NAMALWA (cell line): ENCODE measurements at regions not wholly inside any gene's neighbourhood (a gene's known extent, or its start where the extent isn't known, plus 50 kb on each side); places are given as distances from the start of the nearest gene placed in this dataset.

Experiments
- DNase-seq: peaks from one replicate; pipeline ENCODE4 v3.0.0-alpha.2; 2015; ENCODE audit warnings: low spot score

DNA sequence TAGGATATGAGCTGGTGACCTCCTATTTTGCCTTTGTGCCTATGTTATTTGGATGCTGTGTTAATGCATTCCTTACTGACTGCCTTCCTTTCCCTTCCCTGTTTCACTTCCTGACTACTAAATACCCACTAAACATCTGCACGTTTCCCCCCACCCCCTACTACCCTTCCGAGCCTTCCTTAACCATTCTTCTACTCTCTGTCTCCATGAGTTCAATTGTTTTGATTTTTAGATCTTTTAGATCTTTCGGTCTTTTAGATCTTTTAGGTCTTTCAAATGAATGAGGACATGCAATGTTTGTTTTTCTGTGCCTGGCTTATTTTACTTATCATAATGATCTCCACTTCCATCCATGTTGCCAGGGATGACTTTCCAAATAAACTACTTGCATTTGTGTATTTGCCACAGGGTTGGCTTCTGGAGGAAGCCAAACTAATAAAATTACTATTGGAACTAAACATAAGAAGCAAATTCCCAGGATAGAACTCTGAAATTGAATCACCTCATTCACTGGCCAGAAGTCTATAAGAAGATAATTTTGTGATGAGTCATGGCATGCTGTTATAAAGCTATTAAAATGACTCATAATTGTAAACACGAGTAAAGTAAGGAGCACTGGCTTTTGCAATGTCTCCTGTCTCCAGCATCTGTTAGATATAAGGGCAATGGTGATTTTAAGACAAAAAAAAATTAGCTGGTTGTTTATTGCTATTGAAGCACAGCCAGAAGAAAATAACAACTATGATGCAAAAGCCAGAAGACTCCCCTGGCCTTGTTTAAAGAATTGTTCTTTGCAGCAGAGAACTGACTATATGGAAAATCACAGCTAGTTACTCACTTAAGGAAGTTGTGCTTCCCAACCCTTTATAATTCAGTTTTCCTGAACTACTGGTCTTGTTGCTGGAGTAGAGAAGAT is 586.3 kb downstream of the LRFN5 start:
- DNase-seq = no peak

DNA sequence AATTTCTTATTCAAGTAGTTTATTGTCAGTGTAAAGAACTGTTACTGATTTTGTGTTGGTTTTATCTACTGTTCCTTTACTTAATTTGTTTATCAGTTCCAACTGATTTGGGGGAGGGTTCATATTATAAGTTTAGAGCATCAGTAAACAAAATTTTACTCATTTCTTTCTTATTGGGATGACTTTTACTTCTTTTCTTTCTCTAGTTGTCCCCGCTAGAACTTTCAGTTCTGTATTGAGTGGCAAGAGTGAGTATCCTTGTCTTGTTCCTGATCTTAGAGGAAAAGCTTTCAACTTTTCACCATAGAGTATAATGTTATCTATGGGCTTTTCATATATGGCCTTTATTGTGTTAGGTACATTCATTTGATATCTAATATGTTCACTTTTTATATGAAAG is 584.1 kb downstream of the LRFN5 start:
- DNase-seq = no peak

DNA sequence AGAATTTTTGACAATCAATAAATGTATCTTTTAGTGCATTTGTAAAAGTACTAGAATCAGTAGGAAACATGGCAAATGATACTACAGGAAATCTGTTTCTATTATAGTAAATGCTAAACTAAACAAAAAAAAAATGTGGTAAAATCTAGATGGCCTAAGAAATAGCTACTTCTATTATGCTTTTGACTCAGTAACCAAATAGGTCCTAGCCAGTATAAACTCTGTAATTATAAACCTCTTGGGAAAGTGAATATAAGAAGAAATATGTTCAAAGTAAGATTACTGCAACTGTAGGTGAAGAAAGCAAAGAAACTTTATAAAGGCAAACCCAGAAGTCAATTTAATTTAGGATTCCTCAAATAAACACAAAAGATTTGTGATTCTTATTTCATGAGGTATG is 581.2 kb downstream of the LRFN5 start:
- no peak for DNase-seq

DNA sequence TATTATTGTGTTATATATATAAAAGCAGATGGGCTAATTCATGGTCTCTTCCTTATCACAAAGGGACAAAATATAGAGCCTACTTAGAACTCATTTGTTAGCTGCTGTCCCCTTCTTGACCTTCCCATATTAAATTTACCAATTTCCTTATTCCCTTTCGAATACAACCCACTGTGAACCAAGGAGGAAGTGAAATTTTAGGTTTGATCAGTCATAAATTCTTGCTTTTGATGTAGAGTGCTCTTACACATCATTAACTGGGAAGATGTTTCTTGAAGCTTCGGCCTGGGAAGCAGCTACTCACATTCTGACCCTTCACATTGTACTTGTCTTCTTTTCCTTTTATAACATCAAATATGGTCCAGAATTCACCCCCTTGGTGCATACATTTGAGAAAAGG is 579.0 kb downstream of the LRFN5 start:
- DNase-seq = no peak

DNA sequence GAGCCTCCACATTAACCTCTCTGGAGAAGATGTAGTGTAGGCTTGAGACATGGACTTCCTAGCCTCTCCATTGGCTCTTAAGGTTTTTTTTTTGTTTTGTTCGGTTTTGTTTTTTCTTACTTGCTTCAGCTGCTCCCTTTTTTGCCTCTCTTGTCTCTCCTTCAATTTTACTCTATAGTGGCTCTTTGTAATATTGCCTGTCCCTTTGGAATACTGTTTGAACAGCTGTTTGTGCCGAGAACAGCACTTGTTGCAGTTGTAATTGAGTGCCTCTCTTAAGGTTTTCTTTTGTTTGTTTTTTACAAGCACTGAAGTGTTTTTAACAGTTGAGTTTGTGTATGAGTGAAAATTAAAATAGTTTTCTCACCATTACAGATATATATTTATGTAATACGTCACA is 567.7 kb downstream of the LRFN5 start:
- DNase-seq = no peak

DNA sequence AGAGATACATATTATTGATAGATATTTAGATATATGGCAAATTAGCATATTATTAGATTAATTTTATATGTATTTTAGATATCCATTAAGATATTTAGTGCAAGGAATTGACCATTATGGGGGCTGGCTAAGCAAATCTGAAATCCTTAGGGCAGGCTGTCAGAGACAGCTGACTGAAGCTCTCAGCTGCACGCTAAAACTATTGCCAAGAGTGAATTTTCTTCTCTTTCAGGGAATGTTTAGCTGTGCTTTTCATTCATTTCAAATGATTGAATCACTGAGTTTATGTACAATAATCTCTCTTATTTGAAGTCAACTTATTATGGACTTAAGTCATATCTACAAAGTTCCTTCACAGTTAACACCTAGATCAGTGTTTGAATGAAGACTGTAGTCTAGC is 566.5 kb downstream of the LRFN5 start:
- no peak for DNase-seq

DNA sequence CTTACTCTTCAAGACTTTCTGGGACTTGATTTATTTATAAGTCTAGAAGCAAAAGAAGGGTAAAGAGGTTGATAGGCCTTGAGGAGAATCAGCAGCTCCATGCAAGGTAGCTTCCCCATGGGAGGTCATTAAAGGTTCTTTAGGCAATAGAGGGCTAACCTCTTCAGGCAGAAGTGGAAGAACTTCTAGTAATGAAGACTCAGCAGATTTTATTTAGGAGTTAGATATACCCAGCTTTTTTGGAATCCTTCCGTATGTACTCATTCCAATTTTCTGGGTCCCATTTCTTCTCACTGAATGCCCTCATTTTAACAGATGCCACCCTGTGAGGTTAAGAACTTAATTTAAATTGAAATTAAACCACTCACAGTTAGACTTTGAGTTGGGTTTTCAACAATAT is 565.6 kb downstream of the LRFN5 start:
- DNase-seq = no peak

DNA sequence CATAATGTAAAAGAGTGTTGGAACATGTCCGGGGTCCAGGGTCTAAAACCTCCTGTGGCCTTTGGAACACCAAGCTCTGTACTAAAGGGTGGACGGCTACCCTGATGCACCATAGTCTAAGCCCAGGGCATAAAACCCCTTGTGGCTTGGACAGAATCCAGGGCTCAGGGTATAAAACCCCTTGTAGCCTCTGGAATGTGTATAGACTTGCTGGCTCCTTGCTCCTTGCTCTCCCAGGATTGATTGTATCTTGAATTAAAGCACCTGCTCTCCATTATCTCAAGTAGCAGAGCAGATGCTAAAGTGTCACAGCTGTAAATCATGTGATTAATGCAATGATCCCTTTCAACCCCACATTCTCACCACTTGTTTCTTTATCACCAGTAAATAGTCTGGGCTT is 556.5 kb downstream of the LRFN5 start:
- no peak for DNase-seq

DNA sequence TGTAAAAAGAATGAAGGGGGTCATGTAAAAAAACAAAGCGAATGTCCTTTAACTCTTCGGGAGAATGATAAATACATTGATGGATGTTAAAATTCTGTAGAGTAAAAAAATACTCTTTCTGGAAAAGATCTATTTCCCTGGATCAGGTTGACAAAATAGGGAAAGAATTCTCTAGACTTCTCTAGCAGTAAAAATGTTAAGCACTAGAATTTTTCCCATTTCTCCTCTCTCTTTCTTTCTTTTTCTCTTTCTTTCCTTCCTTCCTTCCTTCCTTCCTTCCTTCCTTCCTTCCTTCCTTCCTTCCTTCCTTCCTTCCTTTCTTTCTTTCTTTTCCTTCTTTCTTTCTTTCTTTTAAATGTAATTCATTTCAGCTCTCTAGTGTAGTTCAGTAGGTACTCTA is 552.5 kb downstream of the LRFN5 start:
- no peak for DNase-seq

DNA sequence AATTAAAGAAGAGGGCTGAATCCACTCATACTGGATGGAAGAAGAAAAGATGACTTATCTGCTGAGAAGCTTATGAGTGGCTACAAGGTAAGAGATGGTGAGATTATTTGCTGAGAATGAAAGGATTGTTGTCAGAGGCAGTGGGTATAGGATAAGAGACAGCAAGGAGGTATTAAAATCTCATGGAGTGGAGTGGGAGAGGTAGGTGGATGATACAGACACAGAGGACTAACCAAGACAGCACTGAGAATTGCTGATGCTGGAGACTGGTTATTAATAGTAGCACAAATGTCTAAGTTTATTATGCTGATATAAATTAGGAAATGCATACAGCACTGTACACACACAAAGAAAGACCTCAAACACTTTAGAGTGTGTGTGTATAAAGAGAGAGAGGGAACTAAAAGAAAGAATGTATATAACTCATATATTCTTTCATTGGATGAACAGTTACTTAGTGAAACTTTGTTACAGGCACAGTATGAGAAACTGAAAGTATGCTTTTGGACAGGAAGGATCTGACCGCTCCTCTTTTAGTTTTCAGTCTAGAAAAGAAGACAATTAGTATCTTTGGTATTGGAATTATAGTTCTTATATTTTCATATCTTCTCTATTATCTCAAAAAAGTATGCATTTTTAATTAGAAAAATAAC is 543.1 kb downstream of the LRFN5 start:
- no peak for DNase-seq

DNA sequence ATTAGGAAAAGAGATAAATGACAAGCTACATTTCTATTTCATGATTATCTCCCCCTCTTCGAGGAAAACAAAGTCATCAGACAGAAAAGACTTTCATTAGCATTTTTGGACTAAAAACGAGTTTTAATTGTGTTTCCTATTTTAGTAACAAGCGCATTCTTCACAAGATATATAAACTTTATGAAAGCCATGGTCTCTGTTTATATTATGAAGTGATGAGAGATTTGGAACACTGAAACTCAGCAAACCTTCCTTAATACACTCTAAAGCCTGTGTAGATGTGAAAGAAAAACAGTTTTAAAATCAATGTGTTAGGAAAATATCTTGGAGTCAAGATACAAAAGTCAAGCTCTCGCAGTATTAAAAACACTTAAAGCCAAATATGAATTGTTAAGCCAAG is 539.1 kb downstream of the LRFN5 start:
- DNase-seq = no peak

DNA sequence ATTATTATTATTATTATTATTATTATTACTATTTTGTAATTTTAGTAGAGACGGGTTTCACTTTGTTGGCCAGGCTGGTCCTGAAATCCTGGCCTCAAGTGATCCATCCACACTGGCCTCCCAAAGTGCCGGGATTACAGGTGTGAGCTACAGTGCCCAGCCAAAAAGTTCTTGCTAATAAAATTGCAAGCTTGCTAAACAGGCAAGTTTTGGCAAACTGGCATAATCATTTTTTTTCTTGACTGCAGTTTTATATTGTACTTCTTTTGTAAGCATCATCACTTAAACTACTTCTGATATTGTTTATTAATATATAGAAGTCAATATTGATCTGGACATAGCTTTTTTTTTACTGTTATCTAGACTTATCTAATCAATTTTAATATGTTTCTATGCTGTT is 536.4 kb downstream of the LRFN5 start:
- DNase-seq = no peak

DNA sequence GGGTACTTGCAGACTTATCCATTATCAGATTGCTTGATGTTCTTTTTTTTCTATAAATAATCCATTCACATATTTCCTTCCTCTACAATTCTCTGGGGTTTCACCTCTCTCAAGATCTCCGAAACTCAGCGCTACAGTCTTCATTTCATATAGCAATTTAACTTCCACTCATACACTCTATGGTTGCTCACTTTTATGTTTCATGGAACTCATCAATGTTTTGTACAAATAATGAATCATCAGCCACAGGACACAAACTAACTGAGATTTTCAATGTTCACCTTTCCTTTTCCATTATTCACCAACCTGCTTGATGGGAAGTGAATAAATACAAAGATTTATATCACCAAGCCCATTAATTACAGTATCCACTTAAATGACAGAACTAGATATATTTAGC is 534.7 kb downstream of the LRFN5 start:
- DNase-seq = no peak

DNA sequence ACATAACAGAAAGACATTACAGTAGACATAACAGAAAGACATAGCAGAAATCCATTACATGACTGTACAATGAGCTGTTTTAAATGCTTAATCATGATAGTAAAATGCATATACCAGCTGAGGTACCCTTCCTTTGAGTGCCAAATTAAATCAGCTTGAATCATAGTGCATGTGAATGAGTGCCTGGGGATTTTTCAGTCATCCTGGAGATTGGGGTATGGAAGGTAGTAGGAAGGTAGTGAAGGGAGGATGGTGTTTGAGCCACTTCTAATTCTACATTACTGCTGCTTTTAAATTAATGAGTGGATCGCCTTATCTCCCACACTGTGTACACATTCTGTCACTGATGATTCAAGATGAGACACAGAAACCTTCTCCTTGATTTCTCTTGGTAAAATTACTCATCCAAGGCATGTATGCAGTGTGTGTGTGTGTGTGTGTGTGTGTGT is 534.2 kb downstream of the LRFN5 start:
- DNase-seq = no peak

DNA sequence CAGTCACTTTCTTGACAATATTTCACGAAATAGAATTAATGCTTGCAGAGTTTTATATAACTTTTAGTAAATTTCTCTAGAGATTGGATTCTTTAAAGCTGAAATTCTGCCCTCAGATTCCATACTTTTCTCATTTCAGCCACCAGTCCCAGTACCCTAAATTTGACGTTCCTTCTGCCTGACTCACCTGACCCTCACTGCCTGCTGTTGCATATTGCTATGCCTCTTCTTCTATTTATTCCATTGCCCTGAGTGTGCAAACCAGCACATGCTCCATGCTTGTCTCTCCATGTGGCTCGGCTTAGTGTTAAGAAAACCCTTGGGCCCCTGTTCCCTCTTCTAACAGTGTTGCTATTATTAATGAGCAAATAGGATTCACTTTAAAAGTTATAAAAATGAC is 533.3 kb downstream of the LRFN5 start:
- no peak for DNase-seq

DNA sequence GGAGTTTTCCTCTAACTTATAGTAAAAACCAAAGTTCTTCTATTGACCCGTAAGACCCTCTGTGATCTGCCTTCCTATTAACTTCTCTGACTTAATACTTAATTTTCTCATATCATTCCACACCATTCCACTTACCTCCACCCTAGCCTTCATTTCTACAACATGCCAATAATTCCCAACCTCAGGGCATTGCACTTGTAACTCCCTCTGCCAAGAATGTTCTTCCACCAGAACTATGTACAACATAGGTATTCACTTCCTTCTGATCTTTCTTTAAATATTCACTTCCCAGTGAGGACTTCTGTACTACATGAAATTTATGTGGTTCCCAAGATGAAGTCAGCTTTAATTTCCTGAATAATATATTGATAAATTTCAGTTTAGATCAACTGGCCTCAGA is 531.7 kb downstream of the LRFN5 start:
- DNase-seq = no peak

DNA sequence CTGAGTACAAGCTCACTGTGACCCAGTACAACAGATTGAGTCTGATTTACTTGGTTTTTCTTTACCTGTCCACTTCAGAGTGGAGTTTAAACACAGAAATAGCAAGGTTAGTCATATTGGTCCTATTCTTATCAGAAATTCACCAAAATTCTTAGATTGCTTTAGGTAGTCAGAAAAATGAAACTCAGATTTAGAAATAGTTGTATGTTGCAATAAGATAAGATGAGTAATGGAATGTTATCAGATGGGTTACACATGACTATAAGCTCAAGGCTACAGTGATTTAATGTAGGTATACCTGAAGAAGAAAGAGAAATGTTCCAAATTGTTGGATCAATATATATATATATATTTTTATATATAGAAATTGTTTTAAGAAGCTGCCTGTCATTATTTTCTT is 524.1 kb downstream of the LRFN5 start:
- no peak for DNase-seq

DNA sequence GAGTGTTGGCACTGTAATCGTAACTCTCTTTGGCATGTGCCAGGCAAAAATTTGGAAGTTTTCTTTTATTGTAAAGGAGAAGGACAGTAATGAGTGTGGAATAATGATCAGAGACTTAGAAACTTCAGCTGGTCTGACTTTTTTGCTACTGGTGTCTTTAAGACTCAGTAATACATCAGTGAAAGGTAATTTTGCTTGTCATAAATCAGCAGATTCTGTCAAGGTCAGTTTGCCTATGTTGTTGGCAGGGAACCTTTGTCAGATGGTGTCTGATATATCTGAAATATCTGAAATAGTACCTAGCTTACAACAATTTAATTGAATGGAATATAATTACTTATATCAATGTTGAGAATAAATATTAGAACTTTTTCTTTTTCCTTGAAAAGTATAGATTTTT is 516.9 kb downstream of the LRFN5 start:
- DNase-seq = no peak

DNA sequence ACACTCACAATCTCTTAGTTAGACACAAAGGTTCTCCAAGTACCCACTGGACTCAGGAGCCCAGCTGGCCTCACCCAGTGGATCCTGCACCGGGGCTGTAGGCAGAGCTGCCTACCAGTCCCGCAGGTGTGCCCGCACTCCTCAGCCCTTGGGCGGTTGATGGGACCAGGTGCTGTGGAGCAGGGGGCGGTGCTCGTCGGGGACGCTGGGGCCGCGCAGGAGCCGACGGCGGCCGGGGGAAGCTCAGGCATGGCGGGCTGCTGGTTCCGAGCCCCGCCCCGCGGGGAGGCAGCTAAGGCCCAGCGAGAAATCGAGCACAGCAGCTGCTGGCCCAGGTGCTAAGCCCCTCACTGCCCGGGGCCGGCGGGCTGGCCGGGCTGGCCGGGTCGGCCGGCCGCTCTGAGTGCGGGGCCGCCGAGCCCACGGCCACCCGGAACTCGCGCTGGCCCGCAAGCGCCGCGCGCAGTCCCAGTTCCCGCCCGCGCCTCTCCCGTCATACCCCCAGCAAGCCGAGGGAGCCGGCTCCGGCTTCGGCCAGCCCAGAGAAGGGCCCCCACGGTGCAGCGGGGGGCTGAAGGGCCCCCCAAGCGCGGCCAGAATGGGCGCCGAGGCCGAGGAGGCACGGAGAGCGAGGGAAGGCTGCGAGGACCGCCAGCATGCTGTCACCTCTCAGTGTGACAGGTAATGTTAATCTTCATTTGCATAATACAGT is 506.8 kb downstream of the LRFN5 start:
- no peak for DNase-seq

DNA sequence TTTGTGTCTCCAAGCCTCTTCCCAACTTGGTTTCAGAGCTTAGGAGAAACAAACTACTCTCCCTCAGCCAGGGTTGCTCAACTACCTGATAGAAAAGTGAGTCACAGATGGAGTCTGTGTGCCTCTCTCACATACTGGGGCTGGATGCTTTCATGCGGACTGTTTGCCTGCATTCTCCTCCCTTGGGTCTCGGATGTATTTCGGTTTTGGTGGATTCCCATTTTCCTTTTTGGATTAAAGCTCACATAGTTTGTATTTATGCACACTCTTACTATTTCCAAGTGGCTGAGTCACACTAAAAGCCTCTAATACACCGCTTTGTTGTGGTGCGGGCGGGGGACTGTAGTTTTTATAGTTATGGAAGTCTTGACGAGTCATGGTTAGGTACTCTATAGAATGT is 505.4 kb downstream of the LRFN5 start:
- DNase-seq = no peak

DNA sequence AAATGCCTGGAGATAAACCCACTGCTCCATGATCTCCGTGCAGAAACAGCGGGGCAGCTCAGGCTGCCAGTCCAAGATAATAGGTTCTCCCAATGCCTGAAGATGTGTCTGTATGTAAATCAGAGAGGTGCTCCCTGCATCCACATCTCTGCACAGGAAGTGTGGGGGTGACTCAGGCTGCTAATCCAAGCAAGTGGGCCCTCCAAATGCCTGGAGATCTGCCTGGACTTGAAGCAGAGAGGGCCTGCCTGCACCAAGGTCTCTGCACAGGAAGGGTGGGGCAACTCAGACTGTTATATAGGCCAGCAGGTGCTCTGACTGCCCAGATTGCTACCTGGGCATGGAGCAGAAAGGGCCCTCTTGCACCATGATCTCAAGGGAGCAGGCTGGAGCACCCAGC is 504.7 kb downstream of the LRFN5 start:
- DNase-seq = no peak

DNA sequence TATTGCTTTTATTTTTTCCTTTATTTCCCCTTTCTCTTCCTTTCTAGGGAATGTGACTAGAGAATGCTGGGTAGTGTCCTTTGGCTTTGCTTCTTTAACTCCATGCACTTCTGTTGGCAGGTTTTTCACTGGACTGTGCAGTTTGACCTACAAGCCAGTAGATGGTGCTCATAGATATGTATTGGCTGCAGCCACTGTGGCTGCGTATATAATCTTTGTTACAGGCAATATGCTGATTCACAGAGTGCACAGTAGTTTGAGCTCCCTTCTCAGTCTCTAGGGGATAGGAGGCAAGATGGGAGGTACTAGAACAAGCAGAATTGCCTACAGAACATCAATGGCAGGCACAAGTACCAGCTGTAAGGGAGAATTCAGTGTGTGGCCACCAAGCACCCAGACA is 503.5 kb downstream of the LRFN5 start:
- DNase-seq = peak; percentile 31

DNA sequence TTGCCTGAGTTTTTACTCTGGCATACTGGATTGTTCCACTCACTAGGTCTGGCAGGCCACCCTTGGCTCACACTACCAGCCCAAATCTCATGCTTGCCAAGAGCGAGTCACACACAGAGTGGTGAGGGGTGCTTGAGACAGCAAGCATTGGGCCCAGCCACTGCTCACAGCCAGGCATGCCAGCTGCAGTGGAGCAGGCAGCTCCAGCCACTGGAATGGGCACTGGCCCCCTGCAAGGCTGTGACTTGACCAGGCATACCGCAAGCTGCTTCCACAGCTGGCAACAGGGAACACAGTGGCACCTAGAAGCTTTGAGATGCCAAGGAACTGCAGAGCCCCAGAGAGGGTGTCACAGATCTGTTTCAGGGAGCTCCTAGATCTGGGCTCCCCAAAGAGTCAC is 488.5 kb downstream of the LRFN5 start:
- DNase-seq = no peak
